NT2/D1 (cell line): ENCODE measurements at regions not wholly inside any gene's neighbourhood (a gene's known extent, or its start where the extent isn't known, plus 50 kb on each side); places are given as distances from the start of the nearest gene placed in this dataset.

Experiments
- SUZ12 ChIP-seq: IDR thresholded peaks from 2 replicates; pipeline ENCODE4 v1.6.1; 2011; ENCODE audit not compliant: insufficient read length, insufficient read depth; ENCODE audit errors: extremely low read depth
- YY1 ChIP-seq: IDR thresholded peaks from 2 replicates; pipeline ENCODE4 v1.6.1; 2011; ENCODE audit not compliant: insufficient read length, insufficient read depth

DNA sequence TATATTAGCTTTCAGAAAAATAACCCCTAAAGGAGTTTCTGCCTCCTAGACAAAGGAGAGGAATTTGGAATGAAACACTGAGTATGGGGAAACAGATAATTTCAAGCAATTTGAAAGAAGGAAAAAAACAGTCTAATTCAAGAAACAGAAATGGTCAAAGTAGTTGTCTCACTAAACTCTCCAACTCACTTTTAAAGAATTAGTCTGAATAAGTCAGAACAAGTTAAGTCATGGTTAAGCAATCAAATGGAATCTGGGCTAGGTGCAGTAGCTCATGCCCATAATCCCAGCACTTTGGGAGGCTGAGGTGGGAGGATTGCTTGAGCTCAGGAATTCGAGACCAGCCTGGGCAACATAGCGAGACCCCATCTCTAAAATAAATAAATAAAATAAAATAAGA, 95.7 kb upstream of the GRIA3 start:
- TF ChIP-seq SUZ12 (no peak), YY1 (no peak)
